HepG2 (cell line): ENCODE measurements at regions not wholly inside any gene's neighbourhood (a gene's known extent, or its start where the extent isn't known, plus 50 kb on each side); places are given as distances from the start of the nearest gene placed in this dataset.

Source experiments
- ATAC-seq: fragments of 200-7000 bp; cut with Tn5 transposase; 3 replicates; pipeline ENCODE4 v1.9.1; 2020; ENCODE audit warnings: mild to moderate bottlenecking, moderate library complexity
- BruUV-seq: library from RNA; stranded (reverse); fragments of 400-500 nt; replicated peaks from 2 replicates; lab custom pipeline; 2021; lab: Mats Ljungman, UMichigan
- CTCF ChIA-PET: fragments of 300-600 bp; formaldehyde crosslinking; extraction: SDS; loops from one replicate; lab custom pipeline; 2021; ENCODE audit warnings: low total read pairs, inconsistent platforms, low intra/inter-chr PET ratio; lab: Yijun Ruan, JAX
- POLR2A ChIA-PET: fragments of 350-600 bp; sonication (Branson Sonifier 250); formaldehyde crosslinking; loops from one replicate; lab custom pipeline; 2020; ENCODE audit warnings: antibody characterized with exemption, inconsistent platforms; lab: Yijun Ruan, JAX
- DNase-seq: peaks from one replicate; pipeline ENCODE4 v3.0.0-alpha.2; 2015; ENCODE audit warnings: low spot score
- FAIRE-seq: peaks from 3 replicates; lab custom pipeline; 2011; peaks lifted over from hg19 to GRCh38; lab: Jason Lieb, UNC
- H2AFZ ChIP-seq: one replicate; pipeline ENCODE4 v1.6.1; 2011; ENCODE audit warnings: low read length, inconsistent platforms
- H3K27ac ChIP-seq: fragments of 300-600 bp; 3 replicates; pipeline ENCODE4 v1.8.0; 2011; ENCODE audit warnings: mixed run types, mild to moderate bottlenecking, mixed read lengths, low read length, inconsistent platforms; ENCODE audit not compliant: insufficient read depth; ENCODE audit errors: extremely low read length
- H3K27me3 ChIP-seq, 2 experiments: fragments of 200-600 bp in 1 of 2; 2 replicates in 1 of 2; 3 replicates in 1 of 2; pipeline versions ENCODE4 v1.6.0 to v1.8.0; 2011; ENCODE audit warnings: low read length in 2 of 2, mild to moderate bottlenecking in 2 of 2, moderate library complexity in 2 of 2, inconsistent platforms in 1 of 2; ENCODE audit not compliant: insufficient read depth in 2 of 2, control insufficient read depth in 1 of 2
- H3K36me3 ChIP-seq, 2 experiments: fragments of 200-600 bp in 1 of 2; replicated peaks in 1 of 2; 2 replicates in 1 of 2; 3 replicates in 1 of 2; pipeline versions ENCODE4 v1.5.1 to v1.8.0; 2011; ENCODE audit warnings: low read length in 2 of 2, inconsistent platforms in 1 of 2; ENCODE audit not compliant: insufficient read depth in 2 of 2, control insufficient read depth in 1 of 2
- H3K4me1 ChIP-seq: 2 replicates; pipeline ENCODE4 v1.5.1; 2012; ENCODE audit warnings: low read length, inconsistent platforms; ENCODE audit not compliant: insufficient read depth
- H3K4me2 ChIP-seq: 2 replicates; pipeline ENCODE4 v1.6.0; 2011; ENCODE audit warnings: low read depth, low read length, inconsistent platforms
- H3K4me3 ChIP-seq, 3 experiments: fragments of 200-600 bp in 1 of 3; sonication (generic), shearing (Covaris generic) in 1 of 3; replicated peaks in 1 of 3; 2 replicates each; pipeline ENCODE4 v1.5.1; 2011 to 2016; ENCODE audit warnings: low read length in 3 of 3, inconsistent platforms in 2 of 3, low read depth in 2 of 3, mild to moderate bottlenecking in 2 of 3, control low read depth in 1 of 3, mixed read lengths in 1 of 3; ENCODE audit not compliant: insufficient read depth in 1 of 3
- H3K79me2 ChIP-seq: one replicate; pipeline ENCODE4 v1.6.1; 2011; ENCODE audit warnings: low read length, inconsistent platforms; ENCODE audit not compliant: insufficient read depth
- H3K9ac ChIP-seq: 2 replicates; pipeline ENCODE4 v1.6.0; 2011; ENCODE audit warnings: mild to moderate bottlenecking, low read depth, low read length, inconsistent platforms; ENCODE audit not compliant: insufficient read depth
- H3K9me3 ChIP-seq: 2 replicates; pipeline ENCODE4 v1.5.1; 2012; ENCODE audit warnings: mild to moderate bottlenecking, low read length
- H4K20me1 ChIP-seq: 2 replicates; pipeline ENCODE4 v1.6.0; 2011; ENCODE audit warnings: inconsistent platforms, mild to moderate bottlenecking, low read length, moderate library complexity; ENCODE audit not compliant: insufficient read depth
- DBP ChIP-seq: sonication (generic); formaldehyde crosslinking; IDR thresholded peaks from 2 replicates; pipeline ENCODE4 v1.4.0; 2020; ENCODE audit warnings: missing genetic modification reagents; ENCODE audit errors: not compliant biosample characterization
- NFKBIZ ChIP-seq: IDR thresholded peaks from 2 replicates; pipeline ENCODE4 v1.6.1; 2018; ENCODE audit warnings: missing genetic modification reagents, missing compliant biosample characterization
- RNF219 ChIP-seq: sonication (generic); formaldehyde crosslinking; IDR thresholded peaks from 2 replicates; pipeline ENCODE4 v1.5.0; 2020; ENCODE audit warnings: mild to moderate bottlenecking, missing genetic modification reagents
- ZNF138 ChIP-seq: sonication (generic); formaldehyde crosslinking; IDR thresholded peaks from 2 replicates; pipeline ENCODE4 v1.5.0; 2020; ENCODE audit warnings: mild to moderate bottlenecking, low read depth, missing genetic modification reagents
- ZNF713 ChIP-seq: sonication (generic); formaldehyde crosslinking; IDR thresholded peaks from 2 replicates; pipeline ENCODE4 v1.4.0; 2020; ENCODE audit warnings: mild to moderate bottlenecking, missing genetic modification reagents
- ZSCAN9 ChIP-seq: IDR thresholded peaks from 2 replicates; pipeline ENCODE4 v1.6.1; 2016; ENCODE audit warnings: borderline replicate concordance
- WGBS: methylation state at CpG from one replicate; pipeline ENCODE4 v1.1.6; 2017; ENCODE audit warnings: low lambda C conversion rate; 5-methylcytosine and 5-hydroxymethylcytosine counted together
- in situ Hi-C: cut with HindIII; loops from 2 replicates; pipeline ENCODE4 v1.10.0; 2017; ENCODE audit warnings: low pct_unique_long_range_greater_than_20kb; ENCODE audit not compliant: extremely low pct_ligation_motif_present
- intact Hi-C: fragments of 100-400 bp; cut with micrococcal nuclease; formaldehyde crosslinking; loops from one replicate; pipeline ENCODE4 v1.10.0; 2022; ENCODE audit not compliant: unreplicated experiment

GRCh38 chr1:222325506-222325905 is 222.4 kb downstream of the HHIPL2 start:
- no peak for TF ChIP-seq ZNF713 (CRISPR knock-in tag)
- WGBS, result 0% methylated on average over 2 of the region's 2 CpGs
- no peak for DNase-seq
- Histone ChIP-seq H2AFZ (no peak overlapping the region), H3K4me3 (no peak overlapping the region), H3K4me1 (no peaks in the 10 kb centered on the region), H3K9me3 (no peaks in the 10 kb centered on the region), H3K4me2 (no peak overlapping the region), H3K9ac (no peak overlapping the region), H3K36me3 (no peaks in the 10 kb centered on the region), H4K20me1 (no peaks in the 10 kb centered on the region), H3K27ac (no peak overlapping the region), H3K79me2 (no peaks in the 10 kb centered on the region), H3K27me3 (no peaks in the 10 kb centered on the region)
- no peak for FAIRE-seq
- intact Hi-C loops, result no loop called here
- ChIA-PET POLR2A (no interaction called here), CTCF (no interaction called here)
- no TSS peak for BruUV-seq
- no peak for ATAC-seq
- in situ Hi-C loops, result no loop called here

- intact Hi-C loops (no loop called here), in situ Hi-C loops (no loop called here)
- DNase-seq (no peak), FAIRE-seq (no peak), ATAC-seq (no peak)
- no TSS peak for BruUV-seq
- H3K9me3 ChIP-seq, result no peaks in the 10 kb centered on the region
- H3K4me2 ChIP-seq, result no peak overlapping the region
- no peak overlapping the region for H2AFZ ChIP-seq
- no peaks in the 10 kb centered on the region for H4K20me1 ChIP-seq
- H3K4me3 ChIP-seq, result no peak overlapping the region
- H3K9ac ChIP-seq, result no peak overlapping the region
- H3K27ac ChIP-seq, result no peak overlapping the region
- H3K79me2 ChIP-seq, result no peaks in the 10 kb centered on the region
- CTCF ChIA-PET, result no interaction called here
- WGBS, result 0% methylated on average over 2 of the region's 2 CpGs
- no peaks in the 10 kb centered on the region; a peak in 1 of 5 replicates for H3K27me3 ChIP-seq
- TF ChIP-seq ZSCAN9 (CRISPR knock-in tag), result no peak
- TF ChIP-seq NFKBIZ (CRISPR knock-in tag), result no peak
- TF ChIP-seq ZNF138, result no peak
- no peak for TF ChIP-seq DBP (CRISPR knock-in tag)
- no peak for TF ChIP-seq RNF219 (CRISPR knock-in tag)
- no peaks in the 10 kb centered on the region for H3K36me3 ChIP-seq
- no peaks in the 10 kb centered on the region for H3K4me1 ChIP-seq
- POLR2A ChIA-PET, result no interaction called here
These were observed 233.1 kb downstream of the HHIPL2 start for GRCh38 chr1:222314839-222315238.
